Heart left ventricle (tissue), 13 donors: ENCODE measurements at regions not wholly inside any gene's neighbourhood (a gene's known extent, or its start where the extent isn't known, plus 50 kb on each side); places are given as distances from the start of the nearest gene placed in this dataset.

ENCODE experiments used
- POLR2A ChIP-seq, 2 donors: fragments of 450-650 bp; IDR thresholded peaks; one replicate each; pipeline ENCODE4 v1.6.1; 2017; ENCODE audit warnings: antibody characterized with exemption in 2 of 2, mild to moderate bottlenecking in 2 of 2, moderate library complexity in 2 of 2
- TF ChIP-seq, protein P1 (sequence below), 12 donors: fragments of 200-600 bp; sonication (generic) in 4 of 12; IDR thresholded peaks; one replicate each; pipeline versions ENCODE4 v1.5.0 to v1.8.0; 2018 to 2022; ENCODE audit warnings: antibody characterized with exemption in 12 of 12, mild to moderate bottlenecking in 5 of 12
- donor health status: ischemic (EF 13 %, LVEDD 7.1; RV severe dilation, severe dysfunction).
- donor health status: DM: no; HTN: yes; CAD: no.
- donor health status: DM: no; HTN: no; CAD: no.
- donor health status: ischemic (EF 25% LVEDD 6.9; RV normal size, moderate dysfunction).
- donor health status: ischemic (EF 25% LVEDD 5.7; RV mildly dilated, moderate dysfunction).
- donor health status: ischemic (EF 35%, LVEDD 5.7; RV mildly dilated, moderate dysfunction).
- donor health status: nonischemic (EF 11% LVEDD 7.7; RV severe dilation, severe dysfunction).
- donor health status: DM: yes; HTN: yes; CAD: no.
- donor health status: PGD.
- donor health status: ischemic (EF 29% LVEDD 5.4; RV normal size, mild dysfunction).
- donor health status: nonischemic (EF 23%, LVEDD 6.1; RV moderate dilation, normal function).

- TF ChIP-seq, protein P1, sequence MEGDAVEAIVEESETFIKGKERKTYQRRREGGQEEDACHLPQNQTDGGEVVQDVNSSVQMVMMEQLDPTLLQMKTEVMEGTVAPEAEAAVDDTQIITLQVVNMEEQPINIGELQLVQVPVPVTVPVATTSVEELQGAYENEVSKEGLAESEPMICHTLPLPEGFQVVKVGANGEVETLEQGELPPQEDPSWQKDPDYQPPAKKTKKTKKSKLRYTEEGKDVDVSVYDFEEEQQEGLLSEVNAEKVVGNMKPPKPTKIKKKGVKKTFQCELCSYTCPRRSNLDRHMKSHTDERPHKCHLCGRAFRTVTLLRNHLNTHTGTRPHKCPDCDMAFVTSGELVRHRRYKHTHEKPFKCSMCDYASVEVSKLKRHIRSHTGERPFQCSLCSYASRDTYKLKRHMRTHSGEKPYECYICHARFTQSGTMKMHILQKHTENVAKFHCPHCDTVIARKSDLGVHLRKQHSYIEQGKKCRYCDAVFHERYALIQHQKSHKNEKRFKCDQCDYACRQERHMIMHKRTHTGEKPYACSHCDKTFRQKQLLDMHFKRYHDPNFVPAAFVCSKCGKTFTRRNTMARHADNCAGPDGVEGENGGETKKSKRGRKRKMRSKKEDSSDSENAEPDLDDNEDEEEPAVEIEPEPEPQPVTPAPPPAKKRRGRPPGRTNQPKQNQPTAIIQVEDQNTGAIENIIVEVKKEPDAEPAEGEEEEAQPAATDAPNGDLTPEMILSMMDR (IDR thresholded peaks at IDR 0.05), result no peak
- TF ChIP-seq POLR2A (IDR thresholded peaks at IDR 0.05), result no peak
These were observed 173.4 kb downstream of the MOXD1 start for GRCh38 chr6:132227904-132228303.
